CD4-positive, alpha-beta T cell treated with Interleukin-17A for 1 hour (primary cell): ENCODE measurements at regions not wholly inside any gene's neighbourhood (a gene's known extent, or its start where the extent isn't known, plus 50 kb on each side); places are given as distances from the start of the nearest gene placed in this dataset.
A peak's percentile ranks its signal among the peaks of the same experiment; 100 is the strongest.

Source experiments
- DNase-seq: peaks from one replicate; pipeline ENCODE4 v3.0.0-alpha.2; 2020

GRCh38 chr9:96031366-96031824, 155.9 kb downstream of the ERCC6L2 start:
- no peak for DNase-seq

GRCh38 chr9:96029722-96030530, 154.4 kb downstream of the ERCC6L2 start:
- DNase-seq = no peak

GRCh38 chr9:96027251-96028131, 152.0 kb downstream of the ERCC6L2 start:
- peak; percentile 19 for DNase-seq

- DNase-seq = peak; percentile 38
These were observed 151.2 kb downstream of the ERCC6L2 start for GRCh38 chr9:96026655-96027213.

- DNase-seq = no peak
These were observed 150.6 kb downstream of the ERCC6L2 start for GRCh38 chr9:96025995-96026602.

- no peak for DNase-seq
These were observed 148.0 kb downstream of the ERCC6L2 start for GRCh38 chr9:96023486-96023885.

- DNase-seq = peak; percentile 46
These were observed 147.1 kb downstream of the ERCC6L2 start for GRCh38 chr9:96022445-96023051.

GRCh38 chr9:96021551-96022444, 146.3 kb downstream of the ERCC6L2 start:
- no peak for DNase-seq

- DNase-seq = peak; percentile 65
These were observed 145.5 kb downstream of the ERCC6L2 start for GRCh38 chr9:96020792-96021550.

GRCh38 chr9:96020300-96020791, 144.9 kb downstream of the ERCC6L2 start:
- no peak for DNase-seq
